ENCODE measurements at regions not wholly inside any gene's neighbourhood (a gene's known extent, or its start where the extent isn't known, plus 50 kb on each side); places are given as distances from the start of the nearest gene placed in this dataset.
A peak's percentile ranks its signal among the peaks of the same experiment; 100 is the strongest.

DNA sequence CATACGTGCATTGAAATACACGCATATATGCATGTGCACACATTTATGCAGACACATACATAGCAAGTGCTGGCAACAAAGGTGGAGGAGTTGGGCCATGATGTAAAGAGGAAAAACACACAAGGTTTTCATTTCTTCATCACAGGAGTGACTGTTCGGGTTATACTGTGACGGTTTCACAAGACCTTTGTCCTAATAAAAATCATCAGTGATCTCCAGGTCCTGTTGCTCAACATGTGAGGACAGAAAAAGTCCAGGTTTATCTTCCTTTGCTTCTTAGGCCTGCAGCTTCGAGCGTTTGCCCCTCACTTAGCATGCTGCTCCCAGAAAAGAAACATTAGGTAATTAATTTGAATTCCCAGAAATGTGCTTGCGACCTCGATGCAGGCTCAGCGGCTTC, 1260.0 kb upstream of the TMEM132C start:
- Histone ChIP-seq H3K27me3 (no peaks in the 10 kb centered on the region), H3K4me1 (peaks cover 0 to 36% (median 0%) of the 10 kb centered on the region in 4 donors), H3K4me3 (no peak overlapping the region), H3K9me3 (no peaks in the 10 kb centered on the region), H3K27ac (peak overlapping the region in 1 of 3 donors; percentile 64), H3K36me3 (no peaks in the 10 kb centered on the region)
- WGBS (ENCODE audit: insufficient coverage, low coverage, low lambda C conversion rate, missing lambda C conversion rate): 33% methylated on average over 8 of the region's 9 CpGs
- no peak for TF ChIP-seq POLR2A (IDR thresholded peaks at IDR 0.05)
- DNase-seq (peak in 2 of 3 donors; percentile 45 to 49), ATAC-seq (peak; percentile 41 to 72 (median 61))
- intact Hi-C loops (cut with DNase I): no loop called here

DNA sequence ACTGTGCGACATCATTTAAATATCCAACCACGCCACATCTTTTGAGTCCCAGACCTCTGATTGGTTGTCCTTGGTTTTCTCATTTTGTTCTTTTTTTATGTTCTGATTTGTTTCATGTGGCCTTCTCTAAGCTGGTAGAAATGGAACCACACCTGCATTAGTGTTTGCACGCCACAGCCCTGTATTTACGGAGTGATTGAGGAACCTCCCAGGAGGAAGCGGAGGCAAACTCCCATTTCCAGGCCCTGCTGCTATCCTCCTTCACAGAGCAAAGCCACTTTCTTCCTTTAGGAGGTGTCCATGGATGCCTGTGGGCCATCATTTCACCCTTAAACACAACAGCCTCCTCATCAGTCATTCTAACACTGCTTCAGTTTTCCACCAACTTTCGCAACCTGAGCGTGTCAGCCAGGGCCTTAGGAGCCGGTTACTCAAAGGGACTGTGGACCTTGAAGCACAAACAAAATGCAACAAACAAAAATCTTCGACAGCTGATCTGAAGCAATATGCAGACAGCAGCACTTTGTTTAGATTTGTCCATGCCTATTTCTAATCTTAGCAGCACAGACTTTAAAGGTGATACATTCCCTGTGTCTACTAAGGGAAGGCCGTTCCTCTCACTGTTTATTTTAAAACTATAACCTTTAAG, 1258.1 kb upstream of the TMEM132C start:
- Histone ChIP-seq H3K27ac (peak overlapping the region in 1 of 3 donors; percentile 65), H3K27me3 (no peaks in the 10 kb centered on the region), H3K9me3 (no peaks in the 10 kb centered on the region), H3K4me3 (no peak overlapping the region), H3K4me1 (peaks cover 0 to 36% (median 0%) of the 10 kb centered on the region in 4 donors), H3K36me3 (no peaks in the 10 kb centered on the region)
- ATAC-seq: peak; percentile 77 to 90 (median 84)
- WGBS (ENCODE audit: insufficient coverage, low coverage, low lambda C conversion rate, missing lambda C conversion rate): 43% methylated on average over 9 of the region's 10 CpGs
- no peak for TF ChIP-seq POLR2A (IDR thresholded peaks at IDR 0.05)
- TF ChIP-seq, protein P1, sequence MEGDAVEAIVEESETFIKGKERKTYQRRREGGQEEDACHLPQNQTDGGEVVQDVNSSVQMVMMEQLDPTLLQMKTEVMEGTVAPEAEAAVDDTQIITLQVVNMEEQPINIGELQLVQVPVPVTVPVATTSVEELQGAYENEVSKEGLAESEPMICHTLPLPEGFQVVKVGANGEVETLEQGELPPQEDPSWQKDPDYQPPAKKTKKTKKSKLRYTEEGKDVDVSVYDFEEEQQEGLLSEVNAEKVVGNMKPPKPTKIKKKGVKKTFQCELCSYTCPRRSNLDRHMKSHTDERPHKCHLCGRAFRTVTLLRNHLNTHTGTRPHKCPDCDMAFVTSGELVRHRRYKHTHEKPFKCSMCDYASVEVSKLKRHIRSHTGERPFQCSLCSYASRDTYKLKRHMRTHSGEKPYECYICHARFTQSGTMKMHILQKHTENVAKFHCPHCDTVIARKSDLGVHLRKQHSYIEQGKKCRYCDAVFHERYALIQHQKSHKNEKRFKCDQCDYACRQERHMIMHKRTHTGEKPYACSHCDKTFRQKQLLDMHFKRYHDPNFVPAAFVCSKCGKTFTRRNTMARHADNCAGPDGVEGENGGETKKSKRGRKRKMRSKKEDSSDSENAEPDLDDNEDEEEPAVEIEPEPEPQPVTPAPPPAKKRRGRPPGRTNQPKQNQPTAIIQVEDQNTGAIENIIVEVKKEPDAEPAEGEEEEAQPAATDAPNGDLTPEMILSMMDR (IDR thresholded peaks at IDR 0.05): no peak
- intact Hi-C loops (cut with DNase I): no loop called here
- peak; percentile 40 to 82 (median 66) for DNase-seq

- ATAC-seq: no peak
Observed at GRCh38 chr12:127012109-127012508, 1254.9 kb upstream of the TMEM132C start.

GRCh38 chr12:127013197-127013596, 1253.8 kb upstream of the TMEM132C start:
- WGBS (ENCODE audit: insufficient coverage, low coverage, low lambda C conversion rate, missing lambda C conversion rate): 57% methylated on average over 4 of the region's 4 CpGs
- Histone ChIP-seq H3K4me1 (peaks cover 0 to 16% (median 0%) of the 10 kb centered on the region in 4 donors), H3K4me3 (no peak overlapping the region), H3K27me3 (no peaks in the 10 kb centered on the region), H3K27ac (no peak overlapping the region), H3K9me3 (no peaks in the 10 kb centered on the region), H3K36me3 (no peaks in the 10 kb centered on the region)
- no peak for ATAC-seq
- TF ChIP-seq POLR2A (IDR thresholded peaks at IDR 0.05): no peak
- TF ChIP-seq, protein P1 (IDR thresholded peaks at IDR 0.05): no peak
- DNase-seq: no peak
- intact Hi-C loops (cut with DNase I): no loop called here

More at GRCh38 chr12:127012109-127012508, 1254.9 kb upstream of the TMEM132C start:
- H3K27ac ChIP-seq: no peak overlapping the region
- peaks cover 0 to 18% (median 0%) of the 10 kb centered on the region in 4 donors for H3K4me1 ChIP-seq
- H3K27me3 ChIP-seq: no peaks in the 10 kb centered on the region
- TF ChIP-seq, protein P1 (IDR thresholded peaks at IDR 0.05): no peak
- no peak for TF ChIP-seq POLR2A (IDR thresholded peaks at IDR 0.05)
- H3K4me3 ChIP-seq: no peak overlapping the region
- 70% methylated on average over 3 of the region's 3 CpGs for WGBS (ENCODE audit: insufficient coverage, low coverage, low lambda C conversion rate, missing lambda C conversion rate)
- no peak for DNase-seq
- intact Hi-C loops (cut with DNase I): no loop called here
- H3K36me3 ChIP-seq: no peaks in the 10 kb centered on the region
- no peaks in the 10 kb centered on the region for H3K9me3 ChIP-seq

- no peak overlapping the region for H3K4me3 ChIP-seq
- intact Hi-C loops (cut with DNase I): no loop called here
- 18% methylated on average over 1 of the region's 1 CpG for whole genome bisulfite sequencing (ENCODE audit: insufficient coverage, low coverage, low lambda C conversion rate, missing lambda C conversion rate)
- H3K9me3 ChIP-seq: no peaks in the 10 kb centered on the region
- H3K27me3 ChIP-seq: no peaks in the 10 kb centered on the region
- H3K4me1 ChIP-seq: peaks cover 0 to 10% (median 0%) of the 10 kb centered on the region in 4 donors
- ATAC-seq (no peak), DNase-seq (no peak)
- H3K36me3 ChIP-seq: no peaks in the 10 kb centered on the region
- no peak overlapping the region for H3K27ac ChIP-seq
- TF ChIP-seq, protein P1 (IDR thresholded peaks at IDR 0.05): no peak
- no peak for TF ChIP-seq POLR2A (IDR thresholded peaks at IDR 0.05)
Observed at GRCh38 chr12:127014079-127014478, 1252.9 kb upstream of the TMEM132C start.
